Natural killer cell (primary cell): ENCODE measurements at regions not wholly inside any gene's neighbourhood (a gene's known extent, or its start where the extent isn't known, plus 50 kb on each side); places are given as distances from the start of the nearest gene placed in this dataset.

Source experiments
- ATAC-seq, 3 donors: fragments of 150-1000 bp in 2 of 3; fragments of 200-7000 bp in 1 of 3; cut with Tn5 transposase; 1 replicate in 1 of 3; 2 replicates in 2 of 3; pipeline ENCODE4 v1.10.0; 2021; ENCODE audit warnings: mild to moderate bottlenecking in 2 of 3, moderate library complexity in 2 of 3
- DNase-seq, 2 donors: peaks; one replicate each; pipeline versions ENCODE4 v3.0.0 to v3.0.0-alpha.2; 2013 to 2021; ENCODE audit warnings: mixed read lengths in 1 of 2
- H3K27ac ChIP-seq: one replicate; pipeline ENCODE4 v1.5.1; 2013; ENCODE audit warnings: mild to moderate bottlenecking, low read length
- H3K27me3 ChIP-seq: one replicate; pipeline ENCODE4 v1.6.1; 2013; ENCODE audit warnings: low read length; ENCODE audit not compliant: control insufficient read depth, insufficient read depth
- H3K36me3 ChIP-seq: one replicate; pipeline ENCODE4 v1.6.1; 2013; ENCODE audit warnings: low read length; ENCODE audit not compliant: control insufficient read depth, insufficient read depth
- H3K4me1 ChIP-seq: one replicate; pipeline ENCODE4 v1.6.1; 2013; ENCODE audit warnings: low read length; ENCODE audit not compliant: control insufficient read depth, insufficient read depth
- H3K4me3 ChIP-seq: one replicate; pipeline ENCODE4 v1.5.1; 2013; ENCODE audit warnings: low read length
- H3K9me3 ChIP-seq: one replicate; pipeline ENCODE4 v1.6.1; 2013; ENCODE audit warnings: low read length; ENCODE audit not compliant: control insufficient read depth, insufficient read depth
- H3K27ac Mint-ChIP-seq, 2 donors: one replicate each; pipeline ENCODE4 v1.8.0; 2022; ENCODE audit warnings: mild to moderate bottlenecking in 2 of 2, mixed read lengths in 2 of 2, moderate library complexity in 1 of 2
- H3K27me3 Mint-ChIP-seq, 2 donors: one replicate each; pipeline ENCODE4 v1.8.0; 2022; ENCODE audit warnings: low read depth in 2 of 2, mixed read lengths in 2 of 2
- H3K36me3 Mint-ChIP-seq: one replicate; pipeline ENCODE4 v1.8.0; 2022; ENCODE audit warnings: mixed read lengths
- H3K4me1 Mint-ChIP-seq, 2 donors: one replicate each; pipeline ENCODE4 v1.8.0; 2022; ENCODE audit warnings: mixed read lengths in 2 of 2
- H3K4me3 Mint-ChIP-seq: one replicate; pipeline ENCODE4 v1.8.0; 2022; ENCODE audit warnings: mild to moderate bottlenecking, moderate library complexity, mixed read lengths
- H3K9me3 Mint-ChIP-seq, 2 donors: one replicate each; pipeline ENCODE4 v1.8.0; 2022; ENCODE audit warnings: mixed read lengths in 2 of 2
- WGBS: methylation state at CpG from one replicate; pipeline ENCODE4 v1.1.7; 2013; ENCODE audit warnings: missing lambda C conversion rate; ENCODE audit not compliant: insufficient coverage; 5-methylcytosine and 5-hydroxymethylcytosine counted together
- intact Hi-C: fragments of 100-400 bp; cut with micrococcal nuclease; formaldehyde crosslinking; loops from one replicate; pipeline ENCODE4 v1.14.2; 2022
- TF ChIP-seq, protein P1 (sequence below): fragments of 200-600 bp; IDR thresholded peaks from one replicate; pipeline ENCODE4 v1.8.0; 2022; ENCODE audit warnings: antibody characterized with exemption

DNA sequence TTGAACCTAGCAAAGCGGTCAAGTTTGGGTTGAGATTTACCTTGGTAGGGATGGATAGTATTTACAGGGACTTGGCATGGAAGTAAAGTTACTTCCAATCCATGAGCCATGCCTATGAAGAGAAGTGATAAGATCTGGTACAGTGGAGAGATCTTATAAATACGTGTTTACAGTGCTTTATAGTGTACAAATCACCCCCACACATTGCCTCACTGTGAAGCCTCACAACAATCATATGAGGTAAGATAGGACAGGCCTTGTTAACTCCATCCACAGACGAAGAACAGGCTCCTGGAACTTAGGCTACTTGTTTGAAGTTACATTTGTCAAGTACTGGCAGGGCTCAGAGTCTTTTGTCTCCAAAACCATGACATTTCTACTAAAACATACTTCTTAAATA, 159.8 kb downstream of the PLPPR4 start:
- Histone ChIP-seq H3K27me3 (no peaks in the 10 kb centered on the region), H3K27ac (no peak overlapping the region), H3K4me1 (no peaks in the 10 kb centered on the region), H3K9me3 (no peaks in the 10 kb centered on the region), H3K36me3 (no peaks in the 10 kb centered on the region), H3K4me3 (no peak overlapping the region)
- Mint-ChIP-seq H3K27me3 (no peaks in the 10 kb centered on the region), H3K36me3 (no peaks in the 10 kb centered on the region), H3K4me3 (no peak overlapping the region), H3K9me3 (peaks cover 0 to 7% of the 10 kb centered on the region in 2 donors), H3K27ac (no peak overlapping the region), H3K4me1 (no peaks in the 10 kb centered on the region)
- intact Hi-C loops = no loop called here
- TF ChIP-seq, protein P1, sequence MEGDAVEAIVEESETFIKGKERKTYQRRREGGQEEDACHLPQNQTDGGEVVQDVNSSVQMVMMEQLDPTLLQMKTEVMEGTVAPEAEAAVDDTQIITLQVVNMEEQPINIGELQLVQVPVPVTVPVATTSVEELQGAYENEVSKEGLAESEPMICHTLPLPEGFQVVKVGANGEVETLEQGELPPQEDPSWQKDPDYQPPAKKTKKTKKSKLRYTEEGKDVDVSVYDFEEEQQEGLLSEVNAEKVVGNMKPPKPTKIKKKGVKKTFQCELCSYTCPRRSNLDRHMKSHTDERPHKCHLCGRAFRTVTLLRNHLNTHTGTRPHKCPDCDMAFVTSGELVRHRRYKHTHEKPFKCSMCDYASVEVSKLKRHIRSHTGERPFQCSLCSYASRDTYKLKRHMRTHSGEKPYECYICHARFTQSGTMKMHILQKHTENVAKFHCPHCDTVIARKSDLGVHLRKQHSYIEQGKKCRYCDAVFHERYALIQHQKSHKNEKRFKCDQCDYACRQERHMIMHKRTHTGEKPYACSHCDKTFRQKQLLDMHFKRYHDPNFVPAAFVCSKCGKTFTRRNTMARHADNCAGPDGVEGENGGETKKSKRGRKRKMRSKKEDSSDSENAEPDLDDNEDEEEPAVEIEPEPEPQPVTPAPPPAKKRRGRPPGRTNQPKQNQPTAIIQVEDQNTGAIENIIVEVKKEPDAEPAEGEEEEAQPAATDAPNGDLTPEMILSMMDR = no peak
- ATAC-seq (no peak), DNase-seq (no peak)
- WGBS = 75% methylated on average over 3 of the region's 3 CpGs

DNA sequence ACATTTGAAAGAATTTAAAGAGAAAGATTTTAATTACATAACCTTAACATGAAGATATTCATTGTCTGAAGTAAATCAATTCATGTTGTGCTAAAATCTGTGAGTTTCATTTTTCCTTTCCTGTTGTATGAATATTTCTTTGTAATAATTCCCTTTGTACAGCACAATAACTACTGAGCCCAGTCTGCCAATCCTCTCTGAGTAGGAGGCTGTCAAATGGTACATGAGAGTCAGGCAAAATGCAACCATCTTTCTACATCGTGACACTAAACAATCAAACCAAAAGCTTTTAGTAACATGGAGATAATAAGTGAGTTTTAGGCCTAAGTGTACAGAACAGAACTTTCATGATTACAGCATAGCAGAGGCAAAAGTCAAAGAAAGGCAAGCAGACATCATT, 165.5 kb downstream of the PLPPR4 start:
- TF ChIP-seq, protein P1 = no peak
- no peak overlapping the region for H3K4me3 Mint-ChIP-seq
- intact Hi-C loops = no loop called here
- no peaks in the 10 kb centered on the region for H3K36me3 Mint-ChIP-seq
- no peaks in the 10 kb centered on the region for H3K4me1 Mint-ChIP-seq
- no peaks in the 10 kb centered on the region for H3K36me3 ChIP-seq
- H3K9me3 ChIP-seq = no peaks in the 10 kb centered on the region
- H3K27ac ChIP-seq = no peak overlapping the region
- ATAC-seq = no peak
- H3K27me3 ChIP-seq = no peaks in the 10 kb centered on the region
- DNase-seq = no peak
- H3K27me3 Mint-ChIP-seq = no peaks in the 10 kb centered on the region
- peaks cover 4% of the 10 kb centered on the region in 2 donors for H3K9me3 Mint-ChIP-seq
- H3K4me3 ChIP-seq = no peak overlapping the region
- H3K27ac Mint-ChIP-seq = no peak overlapping the region
- no CpG with 5 or more reads among the region's 1 CpG for WGBS
- H3K4me1 ChIP-seq = no peaks in the 10 kb centered on the region

DNA sequence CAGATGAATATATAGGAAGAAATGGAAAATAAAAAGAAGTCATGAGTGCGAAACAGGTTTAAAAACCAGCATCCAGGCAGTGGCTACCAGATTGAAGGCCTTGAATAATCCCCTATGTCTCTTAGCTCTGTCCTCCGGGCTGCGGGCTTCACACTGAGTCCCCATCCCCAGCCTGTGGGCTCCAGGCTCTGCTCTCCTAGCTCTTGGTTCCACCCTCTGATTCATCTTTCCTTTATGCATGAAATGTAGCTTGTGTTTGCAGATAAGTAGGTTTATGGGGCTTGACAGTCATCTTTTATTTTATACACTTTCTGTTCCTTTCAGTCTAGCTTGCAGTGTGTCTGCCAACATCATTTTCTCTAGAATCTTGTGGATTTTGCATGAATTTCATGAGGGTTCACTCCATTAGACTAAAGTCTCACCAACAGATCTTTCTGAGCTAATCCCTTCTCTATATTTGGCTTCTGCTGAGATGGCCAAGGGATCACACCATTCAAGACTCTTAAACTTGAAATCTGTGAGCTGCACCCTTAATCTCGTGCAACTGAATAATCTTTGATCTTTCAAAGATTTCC, 174.5 kb downstream of the PLPPR4 start:
- Mint-ChIP-seq H3K9me3 (peaks cover 0 to 1% of the 10 kb centered on the region in 2 donors), H3K27ac (no peak overlapping the region), H3K4me1 (no peaks in the 10 kb centered on the region), H3K4me3 (no peak overlapping the region), H3K36me3 (no peaks in the 10 kb centered on the region), H3K27me3 (no peaks in the 10 kb centered on the region)
- intact Hi-C loops = no loop called here
- Histone ChIP-seq H3K27ac (no peak overlapping the region), H3K36me3 (no peaks in the 10 kb centered on the region), H3K9me3 (no peaks in the 10 kb centered on the region), H3K4me3 (no peak overlapping the region), H3K4me1 (no peaks in the 10 kb centered on the region), H3K27me3 (no peaks in the 10 kb centered on the region)
- DNase-seq (no peak), ATAC-seq (no peak)
- WGBS = 86% methylated on average over 4 of the region's 4 CpGs
- TF ChIP-seq, protein P1 = no peak

DNA sequence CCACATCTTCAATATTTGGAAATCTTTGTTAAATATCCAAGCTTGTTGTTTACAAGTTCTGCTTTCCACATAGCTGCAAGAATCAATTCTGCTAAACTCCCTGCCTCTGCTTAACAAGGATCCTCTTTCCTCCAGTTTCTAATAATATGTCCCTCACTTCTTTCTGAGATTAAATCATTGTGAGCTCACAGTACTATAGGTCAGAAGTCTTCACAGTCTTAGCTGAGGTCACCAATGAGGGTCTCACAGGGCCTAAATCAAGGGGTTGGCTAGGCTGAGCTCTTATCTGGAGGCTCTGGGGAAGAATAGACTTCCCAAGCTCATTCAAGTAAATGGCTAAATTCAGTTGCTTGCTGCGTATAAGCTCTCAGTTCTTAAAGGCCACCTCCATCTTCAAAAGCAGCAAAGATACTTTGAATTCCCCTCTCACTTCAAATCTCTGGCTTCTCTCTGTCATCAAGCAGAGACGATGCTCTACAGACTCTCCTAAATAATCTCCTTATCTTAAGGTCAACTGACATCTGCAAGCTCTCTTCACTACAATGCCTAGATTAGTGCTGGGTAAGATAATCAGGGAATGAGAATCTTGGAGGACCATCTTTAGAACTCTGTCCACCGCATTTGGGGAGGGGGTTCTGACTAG, 175.3 kb downstream of the PLPPR4 start:
- H3K27me3 ChIP-seq = no peaks in the 10 kb centered on the region
- no peak overlapping the region for H3K27ac Mint-ChIP-seq
- no peak for DNase-seq
- no peak overlapping the region for H3K4me3 Mint-ChIP-seq
- TF ChIP-seq, protein P1 = no peak
- no peaks in the 10 kb centered on the region for H3K27me3 Mint-ChIP-seq
- no peaks in the 10 kb centered on the region for H3K4me1 Mint-ChIP-seq
- no peaks in the 10 kb centered on the region for H3K9me3 ChIP-seq
- intact Hi-C loops = no loop called here
- H3K4me3 ChIP-seq = no peak overlapping the region
- H3K36me3 ChIP-seq = no peaks in the 10 kb centered on the region
- H3K36me3 Mint-ChIP-seq = no peaks in the 10 kb centered on the region
- H3K4me1 ChIP-seq = no peaks in the 10 kb centered on the region
- 89% methylated on average over 3 of the region's 3 CpGs for WGBS
- no peaks in the 10 kb centered on the region for H3K9me3 Mint-ChIP-seq
- H3K27ac ChIP-seq = no peak overlapping the region
- no peak for ATAC-seq
